NCI-H187 treated with DMSO at 0.1 percent for 48 hours (cell line): ENCODE measurements at regions not wholly inside any gene's neighbourhood (a gene's known extent, or its start where the extent isn't known, plus 50 kb on each side); places are given as distances from the start of the nearest gene placed in this dataset.
"Not testable (repeated sequence)": the region's sequence is repeated elsewhere in the genome, so short reads cannot be mapped to it uniquely, and the experiment has no call there.

ENCODE experiments used
- DNase-seq: peaks from one replicate; lab custom pipeline; 2025; lab: John Stamatoyannopoulos, UW

DNA sequence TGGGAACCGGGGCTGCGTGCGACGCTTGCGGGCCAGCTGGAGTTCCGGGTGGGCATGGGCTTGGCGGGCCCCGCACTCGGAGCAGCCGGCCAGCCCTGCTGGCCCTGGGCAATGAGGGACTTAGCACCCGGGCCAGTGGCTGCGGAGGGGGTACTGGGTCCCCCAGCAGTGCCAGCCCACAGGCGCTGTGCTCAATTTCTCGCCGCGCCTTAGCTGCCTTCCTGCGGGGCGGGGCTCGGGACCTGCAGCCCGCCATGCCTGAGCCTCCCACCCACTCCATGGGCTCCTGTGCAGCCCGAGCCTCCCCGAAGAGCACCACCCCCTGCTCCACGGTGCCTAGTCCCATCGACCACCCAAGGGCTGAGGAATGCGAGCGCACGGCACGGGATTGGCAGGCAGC lies 63.8 kb downstream of the PLXNA1 start:
- DNase-seq = not testable (repeated sequence)

DNA sequence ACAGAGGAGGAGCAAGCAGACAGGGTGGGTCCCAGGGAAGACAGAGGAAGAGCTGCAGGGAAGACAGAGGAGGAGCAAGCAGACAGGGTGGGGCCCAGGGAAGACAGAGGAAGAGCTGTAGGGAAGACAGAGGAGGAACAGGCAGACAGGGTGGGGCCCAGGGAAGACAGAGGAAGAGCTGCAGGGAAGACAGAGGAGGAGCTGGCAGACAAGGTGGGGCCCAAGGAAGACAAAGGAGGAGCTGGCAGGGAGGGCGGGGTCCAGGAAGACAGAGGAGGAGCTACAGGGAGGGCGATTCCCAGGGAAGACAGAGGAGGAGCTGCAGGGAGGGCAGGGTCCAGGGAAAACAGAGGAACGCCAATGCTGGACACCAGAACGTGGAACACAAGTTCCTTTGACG lies 66.5 kb downstream of the PLXNA1 start:
- no peak for DNase-seq

DNA sequence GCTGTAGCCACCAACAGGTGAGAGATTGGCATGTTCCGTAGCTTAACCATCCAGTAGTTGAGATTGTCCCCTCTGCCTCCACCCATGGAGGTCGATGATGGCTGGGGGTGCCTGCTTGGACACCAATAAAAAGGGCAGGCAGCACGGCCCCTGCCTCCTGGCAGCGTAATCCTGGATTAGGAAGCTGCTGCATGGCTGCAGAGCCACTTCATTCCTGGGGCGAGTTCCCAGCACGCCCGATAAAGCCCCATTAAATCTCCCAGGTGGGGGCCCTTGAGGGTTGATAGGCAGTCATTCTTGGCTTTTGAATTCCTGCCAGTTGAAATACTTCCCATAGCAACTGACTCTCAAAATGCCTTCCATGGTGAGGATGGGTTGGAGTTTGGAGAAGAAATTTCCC lies 67.8 kb downstream of the PLXNA1 start:
- DNase-seq = no peak

DNA sequence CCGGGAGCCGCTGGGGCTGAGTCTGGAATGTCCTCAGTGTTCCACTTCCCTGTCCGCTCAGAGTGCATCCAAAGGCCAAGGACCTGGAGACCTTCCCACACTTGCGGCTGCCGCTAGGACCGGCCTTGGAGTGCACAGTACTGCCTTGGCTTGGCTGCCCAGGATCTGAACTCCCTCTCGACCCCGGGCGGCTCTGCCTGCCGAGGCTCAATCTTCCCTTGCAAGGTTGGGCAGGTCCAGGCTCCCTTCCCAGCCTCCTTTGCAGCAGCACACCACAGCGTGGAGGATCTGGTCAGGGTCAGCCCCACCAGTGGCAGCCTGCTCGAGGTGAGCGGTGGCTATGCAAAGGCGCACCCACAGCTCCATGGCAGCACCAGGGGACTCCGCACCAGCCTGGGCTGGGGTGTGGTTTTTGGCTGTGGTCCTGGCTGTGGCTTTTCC lies 69.2 kb downstream of the PLXNA1 start:
- no peak for DNase-seq

DNA sequence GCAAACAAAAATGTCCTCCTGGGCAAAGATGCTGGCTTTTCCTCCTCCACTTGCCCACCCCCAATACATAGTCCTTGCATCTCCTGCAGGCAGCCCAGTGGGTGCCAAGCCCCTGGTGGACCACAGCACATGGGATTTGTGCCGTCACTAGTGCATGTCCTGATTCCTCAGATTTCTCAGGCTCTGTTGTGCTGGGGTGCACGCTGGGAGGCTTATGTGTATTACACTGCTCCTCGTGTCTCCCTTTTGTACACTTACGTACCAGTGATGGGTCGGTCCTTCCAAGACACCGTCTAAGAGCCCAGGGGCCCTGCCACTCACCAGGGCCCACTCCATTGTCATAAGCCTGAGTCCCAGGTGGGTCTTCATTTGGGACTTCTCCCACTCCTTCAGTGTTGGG lies 70.1 kb downstream of the PLXNA1 start:
- DNase-seq = no peak

DNA sequence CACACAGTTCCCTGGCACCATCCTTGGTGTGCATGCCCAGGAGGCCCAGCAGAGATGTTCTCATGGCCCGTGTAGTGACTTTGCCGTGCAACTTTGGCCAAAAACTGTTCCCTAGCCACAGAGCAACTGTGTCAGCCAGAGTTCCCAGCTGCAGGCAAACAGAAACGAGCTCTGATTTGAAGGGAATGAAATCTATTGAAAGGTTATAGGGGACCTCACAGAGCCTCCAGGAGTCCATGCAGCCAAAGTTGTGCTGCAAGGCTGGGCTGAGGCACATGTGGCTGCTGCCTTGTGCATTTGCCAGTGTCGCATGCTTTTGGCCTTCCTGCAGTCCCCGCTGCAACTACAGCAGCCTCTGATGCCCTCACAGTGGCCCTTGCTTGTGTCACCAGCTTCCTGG lies 70.5 kb downstream of the PLXNA1 start:
- DNase-seq = no peak

DNA sequence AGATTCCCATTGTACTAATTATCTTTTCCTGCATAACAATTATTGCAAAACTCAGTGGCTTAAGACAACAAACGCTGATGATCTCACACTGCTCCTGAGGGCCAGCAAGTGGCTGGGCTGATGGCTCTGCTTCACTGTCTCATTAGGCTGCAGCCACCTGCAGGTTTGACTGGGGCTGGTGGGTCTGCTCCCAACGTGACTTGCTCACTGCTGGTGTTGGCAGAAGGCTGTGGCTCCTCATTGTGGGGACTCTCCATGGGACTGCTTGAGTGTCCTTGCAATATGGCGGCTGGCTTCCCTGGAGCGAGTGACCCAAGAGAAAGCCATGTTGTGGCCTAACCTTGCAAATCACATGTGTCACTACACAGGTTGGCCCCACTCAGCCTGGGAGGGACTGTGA lies 71.1 kb downstream of the PLXNA1 start:
- DNase-seq = no peak

DNA sequence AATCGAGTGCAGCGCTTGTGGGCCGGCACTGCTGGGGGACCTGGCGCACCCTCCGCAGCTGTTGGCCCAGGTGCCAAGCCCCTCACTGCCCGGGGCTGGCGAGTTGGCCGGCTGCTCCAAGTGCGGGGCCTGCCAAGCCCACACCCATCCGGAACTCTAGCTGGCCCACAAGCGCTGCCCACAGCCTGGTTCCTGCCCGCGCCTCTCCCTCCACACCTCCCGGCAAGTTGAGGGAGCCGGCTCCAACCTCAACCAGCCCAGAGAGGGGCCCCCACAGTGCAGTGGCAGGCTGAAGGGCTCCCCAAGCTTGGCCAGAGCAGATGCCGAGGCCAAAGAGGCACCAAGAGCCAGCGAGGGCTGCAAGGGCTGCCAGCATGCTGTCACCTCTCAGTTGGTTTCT lies 73.4 kb downstream of the PLXNA1 start:
- no peak for DNase-seq

DNA sequence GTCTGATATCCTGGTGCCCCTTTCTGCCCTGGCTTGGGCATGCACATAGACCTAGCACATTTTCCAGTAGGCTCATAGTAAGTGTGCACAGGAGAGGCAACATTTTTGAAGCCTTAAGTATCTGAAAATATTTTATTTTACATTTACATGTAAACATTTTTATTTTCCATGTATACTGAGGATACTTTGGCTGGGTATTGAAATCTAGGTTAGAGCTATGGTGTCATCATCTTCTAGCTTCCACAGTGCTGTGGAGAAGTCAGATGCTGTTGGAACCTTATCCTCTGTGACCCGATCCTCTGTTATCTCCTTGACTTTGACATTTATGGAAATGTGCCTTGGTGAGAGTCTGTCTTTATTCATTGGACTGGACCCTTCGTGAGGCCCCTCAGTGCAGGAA lies 74.1 kb downstream of the PLXNA1 start:
- DNase-seq = no peak

DNA sequence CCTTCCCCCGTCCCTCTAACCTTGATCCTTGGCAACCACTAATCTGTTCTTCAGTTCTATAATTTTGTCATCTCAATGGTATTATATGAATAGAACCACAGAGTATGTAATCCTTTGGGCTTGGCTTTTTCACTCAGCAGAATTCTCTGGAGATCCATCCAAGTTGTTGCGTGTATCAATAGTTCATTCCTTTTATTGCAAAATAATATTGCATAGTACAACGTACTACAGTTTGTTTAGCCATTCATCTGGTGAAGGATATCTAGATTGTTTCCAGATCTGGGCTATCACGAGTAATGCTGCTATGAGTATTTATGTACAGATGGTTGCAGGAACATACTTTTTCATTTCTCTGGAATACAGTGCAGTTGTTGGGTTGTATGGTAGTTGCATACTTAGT lies 76.2 kb downstream of the PLXNA1 start:
- no peak for DNase-seq

DNA sequence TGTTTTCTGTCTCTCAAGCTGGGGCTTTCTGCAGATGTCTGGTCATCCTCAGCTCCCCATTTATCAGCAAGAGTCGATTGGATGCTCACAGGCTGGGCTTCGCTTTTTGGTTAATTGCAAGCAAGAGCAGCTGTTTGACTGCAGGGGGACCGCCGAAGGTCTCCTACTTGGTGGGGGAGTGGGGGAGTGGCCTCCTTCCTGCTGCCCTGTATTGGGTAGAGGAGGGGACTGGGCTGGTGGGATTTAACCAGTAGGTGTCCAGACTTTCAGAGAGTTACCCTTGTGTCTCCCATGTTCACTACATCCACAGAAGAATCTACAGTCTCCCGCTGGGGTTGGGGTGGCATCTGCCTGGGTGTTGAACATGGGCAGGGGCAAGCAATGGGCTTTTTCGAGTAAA lies 78.7 kb downstream of the PLXNA1 start:
- DNase-seq = no peak

DNA sequence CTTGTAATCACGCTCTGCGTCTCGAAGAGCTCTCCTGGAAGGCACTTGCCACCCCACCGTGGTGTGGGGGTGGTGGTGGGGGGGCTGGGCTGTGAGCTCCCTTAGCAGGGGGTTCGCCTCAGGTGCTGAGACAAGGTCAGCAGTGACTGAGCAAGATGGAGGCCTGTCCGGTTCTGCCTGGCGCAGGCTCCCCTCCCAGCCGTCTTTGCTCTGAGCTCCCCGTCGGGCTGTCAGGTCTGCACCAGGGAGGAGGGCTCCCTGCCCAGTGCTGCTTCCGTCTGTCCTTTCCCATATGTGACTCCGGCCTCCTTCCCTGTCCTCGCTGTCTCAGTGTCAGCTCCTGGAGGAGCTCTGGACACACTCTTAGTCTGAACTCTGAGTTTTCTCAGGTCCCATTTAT lies 80.0 kb downstream of the PLXNA1 start:
- DNase-seq = no peak

DNA sequence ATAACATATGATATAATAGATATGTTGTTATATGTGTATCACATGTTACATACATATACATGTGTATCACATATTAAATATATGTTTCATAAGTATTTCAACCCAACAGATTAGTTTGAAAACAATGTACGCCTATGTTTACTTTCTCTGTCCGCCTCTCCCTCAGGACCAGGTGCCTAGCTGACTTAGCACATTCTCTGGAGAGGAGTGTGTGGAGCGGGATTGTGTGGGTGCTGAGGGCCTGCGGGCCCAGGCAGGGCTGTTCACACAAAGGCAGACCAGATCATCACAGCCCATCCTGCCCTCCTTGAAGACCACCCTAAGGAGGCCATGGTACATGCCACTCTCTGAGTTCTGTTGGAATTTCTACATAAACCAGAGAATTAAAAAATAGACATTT lies 81.0 kb downstream of the PLXNA1 start:
- no peak for DNase-seq

DNA sequence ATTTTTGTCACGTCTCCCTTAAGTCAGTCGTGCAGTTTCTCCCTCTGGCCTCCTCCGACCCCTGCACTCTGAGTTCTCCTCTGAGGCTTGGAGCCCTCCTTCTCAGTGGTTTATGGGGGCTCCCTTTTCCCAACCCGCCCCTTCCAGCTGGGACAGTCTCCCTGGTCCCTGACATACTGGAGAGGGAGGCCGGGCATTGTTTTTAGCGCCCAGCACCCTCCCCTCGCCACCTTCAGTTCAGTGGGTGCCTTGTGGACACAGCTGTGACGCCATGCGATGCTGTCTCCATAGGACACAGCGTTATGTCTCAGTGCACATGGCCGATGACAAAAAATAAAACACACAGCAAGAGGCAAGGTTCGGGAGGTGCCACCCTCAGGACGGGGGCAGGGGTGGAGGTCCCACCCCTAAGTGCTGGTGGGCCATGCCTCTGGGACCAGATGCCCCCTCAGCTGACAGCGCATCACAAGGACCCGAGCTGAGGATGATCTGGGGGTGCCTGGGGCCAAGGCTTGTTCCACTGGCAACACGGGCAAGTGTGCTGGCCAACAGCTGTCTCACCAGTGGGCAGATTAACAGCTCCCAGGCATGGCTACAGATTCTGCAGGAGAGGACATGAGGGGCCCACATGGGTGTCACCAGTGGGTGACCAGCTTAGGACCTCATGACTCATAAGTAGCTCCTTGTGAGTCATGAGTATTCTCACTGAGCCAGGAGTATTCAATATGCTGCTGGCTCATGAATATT lies 81.6 kb downstream of the PLXNA1 start:
- DNase-seq = no peak

DNA sequence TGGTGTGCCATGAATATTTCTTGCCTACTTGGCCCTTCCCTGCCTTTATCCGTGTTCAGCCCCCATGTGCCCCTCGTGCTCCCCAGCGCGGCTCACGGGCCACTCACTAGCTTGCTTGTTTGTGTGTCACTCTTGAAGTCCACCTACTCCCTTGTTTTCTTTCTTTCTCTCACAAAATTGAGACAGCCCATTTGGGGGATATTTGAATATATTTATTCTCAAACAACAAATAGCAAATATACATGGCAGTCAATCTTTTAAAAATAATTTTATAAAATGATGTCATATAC lies 82.2 kb downstream of the PLXNA1 start:
- no peak for DNase-seq

DNA sequence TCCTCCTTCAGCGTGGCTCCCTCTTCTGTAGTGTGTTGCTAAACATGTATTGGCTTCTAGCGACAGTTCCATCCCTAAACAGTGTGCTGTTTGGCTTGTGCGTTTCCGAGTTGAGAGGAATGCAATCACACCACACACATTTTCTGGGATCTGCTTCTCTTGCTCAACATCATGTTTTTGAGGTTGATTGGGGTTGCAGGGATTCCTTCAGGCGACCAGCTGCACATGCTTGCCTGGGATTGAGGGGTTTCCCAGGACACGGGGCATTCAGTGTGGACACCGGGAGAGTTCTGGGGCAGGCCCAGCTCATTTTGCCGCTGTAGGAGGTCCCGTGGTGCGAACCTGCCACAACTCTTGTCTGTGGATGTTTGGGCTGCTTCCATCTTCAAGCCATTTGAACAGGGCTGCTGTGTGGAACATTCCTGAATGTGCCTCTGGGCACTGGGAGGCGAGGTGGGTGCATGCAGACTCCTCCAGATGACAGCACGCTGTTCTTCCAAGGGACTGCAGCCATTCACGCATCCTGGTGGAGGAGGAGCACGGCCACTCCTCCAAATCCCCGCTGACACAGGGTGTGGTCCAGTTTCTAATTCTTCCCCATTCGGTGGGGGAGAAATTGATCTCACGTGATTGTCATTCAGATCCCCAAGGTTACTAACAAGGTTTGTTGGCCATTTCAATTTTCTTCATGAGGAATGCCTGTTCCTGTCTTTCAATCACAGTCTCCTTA lies 82.8 kb downstream of the PLXNA1 start:
- no peak for DNase-seq

DNA sequence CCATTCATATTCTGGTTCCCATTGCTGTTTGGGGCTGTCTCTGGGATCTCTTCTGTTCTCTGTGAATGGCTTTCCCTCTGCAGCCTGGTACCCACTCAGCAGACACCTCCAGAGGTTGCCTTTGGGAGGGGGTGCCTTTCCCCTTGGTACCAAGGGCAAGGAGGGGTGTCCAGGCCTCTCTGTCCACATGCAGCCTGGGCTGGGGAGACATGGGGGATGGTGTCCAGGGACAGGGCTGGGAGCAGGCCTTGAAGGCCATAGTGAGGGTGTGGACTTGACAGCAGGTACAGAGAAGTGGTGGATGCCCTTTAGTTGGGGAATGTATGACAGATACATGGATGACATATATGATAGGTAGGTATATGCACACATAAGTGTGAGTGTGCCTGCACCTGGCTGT lies 83.7 kb downstream of the PLXNA1 start:
- no peak for DNase-seq

DNA sequence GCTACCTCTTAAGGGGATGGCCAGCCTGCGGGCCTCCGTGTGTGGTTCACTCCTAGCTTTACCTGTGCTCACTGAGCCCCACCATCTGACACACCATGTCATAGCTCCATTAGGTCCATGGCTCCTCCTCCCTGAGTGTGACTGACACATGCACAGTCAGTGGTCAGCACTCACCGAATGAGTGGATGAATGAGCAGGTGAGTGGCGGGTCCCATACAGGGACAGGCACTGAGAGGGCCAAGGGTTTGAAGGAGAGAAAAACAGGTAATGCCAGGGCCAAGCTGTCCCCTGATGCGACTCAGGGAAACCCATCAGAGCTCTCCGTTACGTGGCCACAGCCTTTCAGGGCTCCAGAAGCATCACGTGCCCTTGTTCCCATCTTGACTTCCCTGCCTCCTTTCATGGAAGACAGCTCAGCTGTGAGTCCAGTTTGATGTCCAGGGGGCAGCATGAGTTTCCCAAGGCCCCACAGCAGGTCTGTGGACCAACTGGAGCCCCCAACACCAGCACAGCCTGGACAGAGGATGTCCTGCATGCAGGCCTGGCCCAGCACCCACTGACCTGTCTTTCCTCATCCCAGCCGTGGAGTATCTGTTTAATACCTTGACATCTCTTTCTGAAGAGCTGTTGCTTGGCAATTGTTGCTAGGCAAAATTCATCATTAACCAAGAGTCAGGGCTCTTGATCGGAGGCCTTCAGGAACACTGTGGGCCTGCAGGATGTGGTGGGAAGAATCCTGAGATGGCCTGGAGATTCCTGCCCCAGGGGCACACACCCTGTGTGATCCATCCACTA lies 84.4 kb downstream of the PLXNA1 start:
- no peak for DNase-seq

DNA sequence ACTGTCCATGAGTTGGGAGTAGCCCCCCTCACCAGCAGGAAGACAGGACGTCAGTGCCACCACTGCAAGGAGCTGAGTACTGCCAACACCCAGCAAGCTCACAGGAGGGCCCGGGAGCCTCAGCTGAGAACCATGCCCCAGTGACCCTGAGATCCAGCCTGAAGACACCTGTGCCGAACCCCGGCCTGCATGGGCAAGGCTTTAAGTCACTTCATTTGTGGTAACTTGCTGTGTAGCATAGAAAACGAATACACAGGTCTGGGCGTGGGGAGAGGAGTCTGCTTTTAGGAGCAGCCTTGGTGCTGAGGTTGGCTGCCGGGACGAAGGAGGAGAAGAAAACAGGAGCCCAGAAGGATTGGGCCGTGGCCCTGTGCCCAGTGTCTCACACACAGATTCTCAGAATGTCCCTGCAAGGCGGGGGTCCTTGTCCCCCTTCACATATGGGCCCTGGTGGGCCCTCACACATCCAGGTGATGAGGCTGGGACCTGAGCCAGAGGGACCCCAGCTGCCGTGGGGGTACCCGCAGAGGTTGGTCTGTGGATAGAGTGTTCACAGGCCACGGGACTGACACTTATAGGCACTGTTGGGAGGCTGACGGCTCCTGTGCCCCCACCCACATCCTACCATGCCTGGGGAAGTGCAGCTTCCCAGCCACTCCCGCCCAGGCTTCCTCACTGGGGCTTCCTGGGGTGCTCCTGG lies 85.3 kb downstream of the PLXNA1 start:
- DNase-seq = no peak

DNA sequence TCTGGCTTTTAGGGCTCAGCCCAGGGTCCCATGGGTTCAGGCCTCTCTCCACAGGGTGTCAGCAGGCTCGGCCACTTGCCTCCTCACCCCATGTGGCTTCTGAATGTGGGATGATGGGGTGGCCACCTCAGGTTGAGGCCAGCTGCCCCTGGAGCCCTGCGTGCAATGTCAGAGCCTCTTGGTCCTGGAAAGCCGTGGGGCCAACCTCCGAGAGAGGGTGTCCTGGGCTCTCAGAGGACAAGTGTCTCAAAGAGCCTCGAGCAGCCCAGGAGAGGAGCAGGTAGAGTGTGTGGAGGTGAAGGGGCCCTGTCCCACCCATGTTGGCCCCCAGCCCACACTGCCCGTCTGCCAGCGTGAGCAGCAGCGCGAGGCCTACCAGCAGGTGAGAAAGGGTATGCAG lies 86.0 kb downstream of the PLXNA1 start:
- DNase-seq = no peak

DNA sequence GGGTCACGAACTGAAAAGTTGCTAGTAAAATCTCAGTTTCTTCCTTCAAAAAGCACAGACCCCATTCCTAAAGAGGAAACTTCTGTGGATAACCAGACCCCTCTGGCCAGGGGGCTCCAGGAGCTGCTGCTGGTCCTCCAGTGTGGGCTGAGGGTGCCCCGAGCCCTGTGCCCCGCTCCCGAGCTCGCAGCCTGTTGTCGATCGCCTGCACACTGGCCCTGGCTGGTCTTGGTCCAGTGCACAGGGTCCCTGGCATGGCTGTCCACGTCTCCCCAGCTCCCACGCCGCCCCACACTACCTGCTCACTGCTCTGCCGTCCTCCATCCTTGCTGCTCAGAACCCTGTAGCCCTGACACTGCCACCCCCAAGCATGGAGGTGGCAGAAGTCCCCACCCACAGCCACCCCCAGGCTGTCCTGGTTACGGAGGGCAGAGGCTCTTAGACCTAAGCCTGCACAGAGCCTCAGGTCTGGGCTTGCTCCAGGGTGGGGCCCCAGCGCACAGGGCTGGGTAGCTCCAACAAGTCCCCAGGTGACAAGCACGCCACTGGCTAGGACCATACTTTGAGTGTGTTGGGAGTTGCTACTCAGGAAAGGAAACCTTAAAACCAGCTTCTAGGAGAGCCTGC lies 87.0 kb downstream of the PLXNA1 start:
- DNase-seq = no peak

DNA sequence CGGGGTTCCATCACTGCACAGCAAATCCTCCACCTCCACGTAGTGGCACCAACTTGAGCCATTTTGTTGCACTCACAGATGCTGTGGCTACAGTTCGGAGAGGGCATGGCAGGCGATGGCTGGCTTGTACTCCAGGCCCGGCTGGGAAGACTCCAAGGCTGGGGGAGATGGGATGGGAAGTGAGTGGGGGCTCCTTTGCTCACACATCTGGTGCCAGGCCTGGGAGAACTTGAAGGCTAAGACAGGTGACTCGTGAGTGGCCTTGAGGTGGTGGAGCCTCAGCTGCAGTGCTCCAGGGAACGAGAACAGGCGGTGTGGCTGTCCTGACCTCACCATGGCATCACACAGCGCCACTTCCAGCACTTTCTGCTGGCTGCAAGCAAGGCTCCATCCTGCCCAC lies 87.9 kb downstream of the PLXNA1 start:
- no peak for DNase-seq
